ENCODE measurements at regions not wholly inside any gene's neighbourhood (a gene's known extent, or its start where the extent isn't known, plus 50 kb on each side); places are given as distances from the start of the nearest gene placed in this dataset.

DNA sequence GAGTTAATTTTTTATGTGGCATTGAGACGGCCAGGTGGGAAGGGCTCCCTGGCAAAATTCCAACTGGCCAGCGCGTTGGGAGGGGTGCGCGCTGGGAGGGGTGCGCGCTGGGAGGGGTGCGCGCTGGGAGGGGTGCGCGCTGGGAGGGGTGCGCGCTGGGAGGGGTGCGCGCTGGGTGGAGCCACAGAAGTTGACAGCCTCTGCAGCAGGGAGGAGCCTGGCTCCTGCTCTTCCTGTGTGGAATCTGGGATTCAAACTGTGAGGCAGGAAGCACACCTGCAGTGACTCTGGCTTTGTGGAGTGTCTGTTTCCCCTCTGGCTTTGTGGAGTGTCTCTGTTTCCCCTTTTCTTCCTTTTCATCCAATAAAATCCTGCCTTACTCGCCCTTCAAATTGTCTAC is 147.9 kb upstream of the CBLN2 start:
- FAIRE-seq = no peak

DNA sequence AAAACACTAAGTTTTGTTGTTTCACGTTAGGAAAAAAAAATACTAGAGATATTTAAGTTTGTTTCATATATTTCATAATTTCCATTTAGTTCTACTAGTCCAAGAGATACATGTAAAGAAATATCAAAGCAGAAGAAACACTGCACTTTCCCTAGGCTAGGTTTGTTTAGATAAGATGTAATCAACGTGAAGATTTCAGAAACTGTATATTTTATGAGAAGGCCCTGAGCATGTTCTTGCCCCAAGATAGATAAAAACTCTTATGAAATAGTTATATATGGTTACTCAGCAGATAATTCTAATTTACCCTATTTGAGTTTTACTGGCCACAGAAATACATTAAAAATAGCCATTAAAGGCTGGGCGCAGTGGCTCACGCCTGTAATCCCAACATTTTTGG is 143.6 kb upstream of the CBLN2 start:
- FAIRE-seq = no peak

- no peak for FAIRE-seq
Observed at GRCh38 chr18:72675394-72675793, 131.3 kb upstream of the CBLN2 start.

GRCh38 chr18:72674710-72675109 is 130.6 kb upstream of the CBLN2 start:
- FAIRE-seq = no peak

GRCh38 chr18:72673242-72673641 is 129.1 kb upstream of the CBLN2 start:
- no peak for FAIRE-seq

- FAIRE-seq = peak; percentile 97
Observed at GRCh38 chr18:72672364-72673184, 128.4 kb upstream of the CBLN2 start.

DNA sequence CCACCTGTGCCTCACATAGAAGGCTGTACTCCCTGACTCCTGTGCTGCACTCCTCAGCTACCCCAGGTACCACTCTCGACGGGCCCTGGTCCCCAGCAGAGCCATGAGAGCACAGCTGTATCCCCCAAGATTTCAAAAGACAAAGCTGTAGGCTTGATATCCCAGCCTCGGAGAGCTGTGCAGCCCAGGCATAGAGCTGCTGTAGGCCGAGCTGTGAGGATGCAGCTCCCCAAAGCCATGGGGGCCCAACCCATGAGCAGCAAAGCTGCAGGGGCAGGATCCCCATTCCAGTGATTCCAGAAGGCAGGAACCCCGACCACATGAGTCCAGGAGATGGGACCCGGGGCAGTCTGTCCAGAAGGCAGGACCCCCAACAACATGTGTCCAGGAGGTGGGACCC is 123.8 kb upstream of the CBLN2 start:
- no peak for FAIRE-seq

- no peak for FAIRE-seq
Observed at GRCh38 chr18:72652990-72653593, 109.0 kb upstream of the CBLN2 start.

GRCh38 chr18:72651033-72651432 is 106.9 kb upstream of the CBLN2 start:
- no peak for FAIRE-seq

GRCh38 chr18:72648481-72648960 is 104.4 kb upstream of the CBLN2 start:
- no peak for FAIRE-seq

DNA sequence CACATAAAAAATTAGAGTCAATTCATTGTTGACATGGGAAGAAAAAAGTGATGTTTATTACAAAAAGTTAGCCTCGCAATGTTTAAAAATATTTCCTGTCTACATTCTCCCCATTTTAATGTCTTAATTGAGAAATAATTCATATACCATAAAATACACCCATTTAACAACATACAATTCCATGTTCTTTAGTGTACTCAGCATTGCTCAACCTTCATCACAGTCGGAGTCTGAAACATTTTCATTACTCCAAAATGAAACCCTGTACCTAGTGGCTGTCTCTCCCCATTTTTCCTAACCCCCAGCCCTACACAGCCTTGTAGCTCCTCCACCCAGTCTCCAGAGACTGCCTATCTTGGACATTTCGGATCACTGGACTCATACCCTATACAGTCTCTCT is 103.9 kb upstream of the CBLN2 start:
- FAIRE-seq = no peak

DNA sequence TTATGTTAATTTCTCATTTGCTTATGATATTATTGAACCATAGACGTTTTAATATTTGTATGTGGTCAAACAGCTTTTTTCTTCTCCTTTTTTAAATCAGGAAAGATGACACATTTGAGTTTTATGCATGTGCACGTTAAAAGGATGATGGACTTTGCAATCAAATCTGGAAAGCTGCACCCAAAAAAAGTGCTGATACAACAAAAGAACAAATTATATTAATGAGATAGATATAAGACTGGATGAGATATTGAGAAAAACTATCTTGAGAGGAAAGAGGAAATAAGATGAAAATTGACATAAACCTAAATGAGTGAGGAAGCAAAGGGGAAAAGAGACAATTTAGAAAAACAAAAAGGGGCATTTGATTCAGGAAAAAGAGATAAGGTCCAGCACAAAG is 96.4 kb upstream of the CBLN2 start:
- FAIRE-seq = no peak

GRCh38 chr18:72638376-72638775 is 94.2 kb upstream of the CBLN2 start:
- no peak for FAIRE-seq

DNA sequence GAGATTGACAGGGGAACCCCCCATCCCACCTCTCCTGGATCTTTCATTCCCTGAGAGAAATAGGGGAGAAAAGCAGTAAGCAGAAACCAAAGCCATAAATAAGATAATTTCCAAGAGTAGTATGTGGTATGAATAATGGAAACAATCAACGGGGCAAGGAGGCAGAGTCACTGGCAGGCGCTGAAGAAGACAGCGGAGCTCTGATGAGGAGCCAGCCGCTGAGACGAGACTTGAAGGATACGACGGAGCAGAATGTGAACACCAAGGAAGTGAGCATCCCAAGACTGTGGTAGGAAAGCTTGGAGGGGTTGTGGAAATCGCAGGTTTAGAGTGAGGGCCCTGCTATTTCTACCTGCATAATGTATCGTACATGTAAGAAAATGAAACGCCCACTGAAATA is 93.6 kb upstream of the CBLN2 start:
- no peak for FAIRE-seq

DNA sequence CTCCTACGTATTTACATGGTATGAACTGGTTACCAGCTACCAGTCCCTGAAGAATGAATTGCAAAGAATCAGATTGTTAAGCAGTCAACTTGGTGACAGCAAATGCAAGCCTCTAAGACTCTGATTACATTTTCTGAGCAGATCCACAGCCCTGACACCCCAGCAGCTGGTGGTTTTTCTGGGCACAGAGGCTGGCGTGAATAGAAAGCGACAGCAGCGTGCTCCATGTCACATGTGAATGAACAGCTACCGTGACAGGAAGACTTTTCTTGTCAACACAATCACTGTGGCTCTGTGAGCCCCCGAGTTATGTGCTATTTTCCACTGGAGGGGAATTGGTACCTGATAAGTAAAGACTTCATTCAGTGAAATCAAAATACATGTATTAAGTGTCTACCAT is 93.2 kb upstream of the CBLN2 start:
- FAIRE-seq = no peak

- no peak for FAIRE-seq
Observed at GRCh38 chr18:72636611-72637010, 92.5 kb upstream of the CBLN2 start.

GRCh38 chr18:72634500-72634899 is 90.4 kb upstream of the CBLN2 start:
- FAIRE-seq = no peak

GRCh38 chr18:72630991-72631390 is 86.8 kb upstream of the CBLN2 start:
- no peak for FAIRE-seq

DNA sequence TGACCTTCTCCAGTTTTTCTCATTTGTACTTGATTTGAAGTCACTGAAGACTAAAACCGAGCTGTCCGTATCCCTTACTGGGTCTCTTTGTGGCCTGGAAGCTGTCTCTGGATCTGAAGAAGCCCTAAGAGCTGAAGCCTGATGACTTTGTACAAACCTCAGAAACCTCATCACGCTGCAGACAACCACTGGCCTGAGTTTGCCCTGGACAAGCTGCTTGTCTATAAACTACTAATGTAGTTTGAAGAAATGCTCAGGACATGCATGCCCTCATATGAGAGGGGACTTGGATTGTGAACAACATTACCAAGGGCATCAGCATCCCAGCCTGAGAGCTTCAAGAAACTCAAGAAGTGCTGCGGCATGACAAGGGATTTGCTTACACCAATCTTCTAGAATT is 79.3 kb upstream of the CBLN2 start:
- no peak for FAIRE-seq

DNA sequence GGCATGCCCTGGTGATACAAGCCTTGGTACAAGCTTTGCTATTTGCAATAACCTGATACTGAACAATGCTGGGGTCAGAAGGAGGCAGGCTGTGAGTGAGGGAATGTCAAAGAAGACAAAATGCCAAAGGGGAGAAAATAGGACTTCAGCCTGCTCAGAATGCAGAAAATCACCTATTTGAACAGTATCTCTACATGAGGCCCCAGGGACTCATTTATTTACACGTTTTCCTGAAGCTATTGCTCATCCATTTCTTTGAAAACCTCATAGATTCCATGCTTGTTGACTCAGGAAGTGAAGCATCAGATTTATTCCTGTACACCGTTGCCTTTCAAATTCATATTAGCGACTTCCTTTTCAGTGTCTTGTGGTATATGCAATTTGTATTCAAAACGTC is 69.4 kb upstream of the CBLN2 start:
- no peak for FAIRE-seq

- FAIRE-seq = no peak
Observed at GRCh38 chr18:72612894-72613533, 68.9 kb upstream of the CBLN2 start.

GRCh38 chr18:72605376-72605775 is 61.2 kb upstream of the CBLN2 start:
- no peak for FAIRE-seq

GRCh38 chr18:72601944-72602343 is 57.8 kb upstream of the CBLN2 start:
- no peak for FAIRE-seq

GRCh38 chr18:72601481-72601880 is 57.3 kb upstream of the CBLN2 start:
- FAIRE-seq = no peak

All from A204.1 (cell line).